Astrocyte of the hippocampus (primary cell): ENCODE measurements at regions not wholly inside any gene's neighbourhood (a gene's known extent, or its start where the extent isn't known, plus 50 kb on each side); places are given as distances from the start of the nearest gene placed in this dataset.

ENCODE experiments used
- DNase-seq: peaks from one replicate; pipeline ENCODE4 v3.0.0; 2011; ENCODE audit warnings: low read depth, low spot score

DNA sequence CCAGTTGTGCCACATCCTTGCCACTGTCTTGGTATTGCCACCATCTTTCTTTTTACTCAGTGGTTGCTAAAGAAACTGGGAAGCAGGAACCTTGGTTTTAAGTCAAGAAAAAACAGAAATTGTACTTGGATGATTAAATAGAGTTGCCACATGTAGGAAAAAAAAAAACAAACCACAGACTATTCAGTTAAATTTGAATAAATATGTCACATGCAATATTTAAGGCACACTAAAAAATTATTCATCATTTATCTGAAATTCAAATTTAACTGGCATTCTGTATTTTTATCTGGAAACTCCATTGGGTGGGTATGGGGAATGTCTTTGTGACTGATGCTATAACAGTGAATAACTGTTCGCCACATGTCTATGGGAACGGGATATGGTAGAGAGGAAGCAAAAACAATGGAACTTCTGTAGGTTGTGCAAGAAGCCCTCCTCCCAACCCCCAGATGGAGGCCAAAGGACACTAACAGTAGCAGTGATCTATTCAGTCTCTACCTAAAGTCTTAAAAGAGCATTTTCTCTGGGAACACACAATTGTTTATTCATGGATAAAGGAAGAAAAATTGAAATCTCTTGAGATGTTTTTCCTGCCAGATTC lies 57.0 kb upstream of the PLAC8 start:
- DNase-seq, result no peak

DNA sequence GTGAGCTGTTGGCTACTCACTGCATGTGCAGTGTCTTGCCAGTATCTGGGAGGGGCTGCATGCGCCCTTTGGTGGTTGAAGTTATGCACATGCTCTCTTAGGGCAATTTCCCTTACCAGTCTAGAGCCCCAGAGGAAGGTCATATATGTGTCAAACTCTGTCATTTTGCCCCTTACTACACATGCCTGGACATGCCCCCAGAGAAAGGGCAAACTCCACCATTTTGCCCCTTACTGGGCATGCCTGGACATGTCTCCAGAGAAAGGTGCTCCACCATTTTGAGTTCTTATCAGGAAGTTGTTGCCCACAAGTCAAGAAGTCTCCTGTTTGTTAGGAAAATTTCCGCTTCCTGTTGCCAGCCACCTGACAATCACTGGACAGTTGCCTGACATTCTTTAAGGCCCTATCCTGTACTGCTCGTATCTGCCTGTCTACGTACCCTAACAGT lies 56.4 kb upstream of the PLAC8 start:
- DNase-seq, result no peak
